Hepatocyte (in vitro differentiated cells): ENCODE measurements at regions not wholly inside any gene's neighbourhood (a gene's known extent, or its start where the extent isn't known, plus 50 kb on each side); places are given as distances from the start of the nearest gene placed in this dataset.

ENCODE experiments used
- EZH2 ChIP-seq: fragments of 200-600 bp; sonication (generic); IDR thresholded peaks from 2 replicates; pipeline ENCODE4 v1.6.1; 2016; ENCODE audit warnings: antibody characterized with exemption, mild to moderate bottlenecking, borderline replicate concordance
- EZH2phosphoT487 ChIP-seq: fragments of 200-600 bp; sonication (generic); IDR thresholded peaks from one replicate; pipeline ENCODE4 v1.6.1; 2018; ENCODE audit warnings: antibody characterized with exemption, mild to moderate bottlenecking, low read depth, moderate library complexity; ENCODE audit not compliant: unreplicated experiment, severe bottlenecking
- TF ChIP-seq, protein P1 (sequence below): fragments of 200-600 bp; sonication (generic); IDR thresholded peaks from 2 replicates; pipeline ENCODE4 v1.5.1; 2016; ENCODE audit warnings: antibody characterized with exemption, mild to moderate bottlenecking; ENCODE audit not compliant: poor library complexity

GRCh38 chr15:27696530-27696929, 402.6 kb downstream of the OCA2 start:
- TF ChIP-seq, protein P1, sequence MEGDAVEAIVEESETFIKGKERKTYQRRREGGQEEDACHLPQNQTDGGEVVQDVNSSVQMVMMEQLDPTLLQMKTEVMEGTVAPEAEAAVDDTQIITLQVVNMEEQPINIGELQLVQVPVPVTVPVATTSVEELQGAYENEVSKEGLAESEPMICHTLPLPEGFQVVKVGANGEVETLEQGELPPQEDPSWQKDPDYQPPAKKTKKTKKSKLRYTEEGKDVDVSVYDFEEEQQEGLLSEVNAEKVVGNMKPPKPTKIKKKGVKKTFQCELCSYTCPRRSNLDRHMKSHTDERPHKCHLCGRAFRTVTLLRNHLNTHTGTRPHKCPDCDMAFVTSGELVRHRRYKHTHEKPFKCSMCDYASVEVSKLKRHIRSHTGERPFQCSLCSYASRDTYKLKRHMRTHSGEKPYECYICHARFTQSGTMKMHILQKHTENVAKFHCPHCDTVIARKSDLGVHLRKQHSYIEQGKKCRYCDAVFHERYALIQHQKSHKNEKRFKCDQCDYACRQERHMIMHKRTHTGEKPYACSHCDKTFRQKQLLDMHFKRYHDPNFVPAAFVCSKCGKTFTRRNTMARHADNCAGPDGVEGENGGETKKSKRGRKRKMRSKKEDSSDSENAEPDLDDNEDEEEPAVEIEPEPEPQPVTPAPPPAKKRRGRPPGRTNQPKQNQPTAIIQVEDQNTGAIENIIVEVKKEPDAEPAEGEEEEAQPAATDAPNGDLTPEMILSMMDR, result no peak
- TF ChIP-seq EZH2 (no peak), EZH2phosphoT487 (no peak)
